H1 (cell line): ENCODE measurements at regions not wholly inside any gene's neighbourhood (a gene's known extent, or its start where the extent isn't known, plus 50 kb on each side); places are given as distances from the start of the nearest gene placed in this dataset.

Experiments used
- CTCF ChIA-PET: fragments of 300-600 bp; sonication (Branson Sonifier 250); formaldehyde crosslinking; loops from one replicate; lab custom pipeline; 2021; ENCODE audit not compliant: partially characterized antibody; lab: Charles Lee
- POLR2A ChIA-PET: fragments of 300-600 bp; sonication (Branson Sonifier 250); formaldehyde crosslinking; loops from one replicate; lab custom pipeline; 2021; ENCODE audit warnings: inconsistent platforms; ENCODE audit not compliant: partially characterized antibody; lab: Charles Lee
- DNase-seq, 2 experiments: peaks; one replicate each; pipeline versions ENCODE4 v3.0.0 to v3.0.0-alpha.2; 2010 to 2022; ENCODE audit warnings: low spot score in 2 of 2, low read depth in 1 of 2, mixed read lengths in 1 of 2
- FAIRE-seq: peaks from 2 replicates; lab custom pipeline; 2011; peaks lifted over from hg19 to GRCh38; lab: Jason Lieb, UNC
- H2AFZ ChIP-seq: 2 replicates; pipeline ENCODE4 v1.8.1; 2012; ENCODE audit warnings: low read length, inconsistent platforms
- H2AK5ac ChIP-seq: 2 replicates; pipeline ENCODE4 v1.6.1; 2013; ENCODE audit warnings: low read depth, low read length
- H2BK120ac ChIP-seq: replicated peaks from 2 replicates; pipeline ENCODE3; 2013; ENCODE audit warnings: low read depth, low read length, inconsistent platforms
- H2BK12ac ChIP-seq: 2 replicates; pipeline ENCODE4 v1.6.1; 2013; ENCODE audit warnings: low read depth, low read length
- H2BK15ac ChIP-seq: 2 replicates; pipeline ENCODE4 v1.6.1; 2013; ENCODE audit warnings: low read length
- H2BK20ac ChIP-seq: 2 replicates; pipeline ENCODE4 v1.6.1; 2013; ENCODE audit warnings: low read length
- H2BK5ac ChIP-seq: 2 replicates; pipeline ENCODE4 v1.6.1; 2013; ENCODE audit warnings: low read depth, low read length
- H3K14ac ChIP-seq: 2 replicates; pipeline ENCODE4 v1.6.1; 2013; ENCODE audit warnings: inconsistent platforms; ENCODE audit not compliant: insufficient read length
- H3K18ac ChIP-seq: 2 replicates; pipeline ENCODE4 v1.6.1; 2013; ENCODE audit warnings: low read length; ENCODE audit errors: extremely low read depth
- H3K23ac ChIP-seq: 2 replicates; pipeline ENCODE4 v1.6.1; 2013; ENCODE audit warnings: inconsistent platforms; ENCODE audit not compliant: insufficient read length
- H3K23me2 ChIP-seq: 2 replicates; pipeline ENCODE4 v1.6.1; 2013; ENCODE audit warnings: low read depth, low read length
- H3K27ac ChIP-seq: 2 replicates; pipeline ENCODE4 v1.6.1; 2011; ENCODE audit warnings: low read depth, low read length, inconsistent platforms
- H3K27me3 ChIP-seq, 4 experiments: replicated peaks in 1 of 4; 1 replicate in 1 of 4; 2 replicates in 3 of 4; pipeline versions ENCODE4 v1.6.1 to v1.8.1; 2011 to 2013; ENCODE audit warnings: low read length in 3 of 4, mild to moderate bottlenecking in 3 of 4, inconsistent platforms in 2 of 4, mixed read lengths in 2 of 4, moderate library complexity in 1 of 4; ENCODE audit not compliant: control insufficient read depth in 3 of 4, insufficient read depth in 3 of 4; ENCODE audit errors: extremely low read depth in 1 of 4
- H3K36me3 ChIP-seq, 4 experiments: 2 replicates each; pipeline versions ENCODE4 v1.6.1 to v1.8.1; 2011 to 2013; ENCODE audit warnings: mild to moderate bottlenecking in 4 of 4, low read length in 3 of 4, moderate library complexity in 2 of 4, control low read depth in 1 of 4, inconsistent platforms in 1 of 4; ENCODE audit not compliant: insufficient read depth in 4 of 4, control insufficient read depth in 2 of 4
- H3K4ac ChIP-seq: replicated peaks from 2 replicates; pipeline ENCODE3; 2013; ENCODE audit warnings: low read length, low read depth, mixed read lengths, inconsistent platforms; ENCODE audit not compliant: insufficient read length
- H3K4me1 ChIP-seq, 4 experiments: replicated peaks in 1 of 4; 1 replicate in 1 of 4; 2 replicates in 3 of 4; pipeline versions ENCODE4 v1.6.1 to v1.8.1; 2011 to 2013; ENCODE audit warnings: low read length in 3 of 4, inconsistent platforms in 2 of 4, mixed read lengths in 1 of 4; ENCODE audit not compliant: insufficient read depth in 4 of 4, control insufficient read depth in 3 of 4
- H3K4me2 ChIP-seq, 2 experiments: 2 replicates each; pipeline versions ENCODE4 v1.6.1 to v1.8.1; 2011 to 2013; ENCODE audit warnings: low read depth in 2 of 2, low read length in 2 of 2, control low read depth in 1 of 2, inconsistent platforms in 1 of 2, mild to moderate bottlenecking in 1 of 2; ENCODE audit not compliant: insufficient read depth in 1 of 2
- H3K4me3 ChIP-seq, 4 experiments: fragments of 200-600, 300-600 bp in 1 of 4; sonication (generic), shearing (Covaris generic), sonication (Bioruptor Twin) in 1 of 4; 2 replicates each; pipeline versions ENCODE4 v1.5.1 to v1.8.1; 2011 to 2016; ENCODE audit warnings: low read length in 4 of 4, low read depth in 3 of 4, control low read depth in 2 of 4, inconsistent platforms in 2 of 4, mild to moderate bottlenecking in 2 of 4, mixed read lengths in 1 of 4, moderate library complexity in 1 of 4; ENCODE audit not compliant: insufficient read depth in 2 of 4; ENCODE audit errors: extremely low read depth in 1 of 4
- H3K56ac ChIP-seq: replicated peaks from 2 replicates; pipeline ENCODE3; 2013; ENCODE audit warnings: low read depth, mild to moderate bottlenecking, mixed read lengths, low read length, inconsistent platforms; ENCODE audit not compliant: insufficient read length
- H3K79me1 ChIP-seq: 2 replicates; pipeline ENCODE4 v1.6.1; 2013; ENCODE audit warnings: low read depth, low read length, control low read depth
- H3K79me2 ChIP-seq, 2 experiments: 2 replicates each; pipeline versions ENCODE4 v1.6.1 to v1.8.1; 2012 to 2013; ENCODE audit warnings: low read length in 2 of 2, mild to moderate bottlenecking in 2 of 2, inconsistent platforms in 1 of 2; ENCODE audit not compliant: insufficient read depth in 2 of 2, control insufficient read depth in 1 of 2
- H3K9ac ChIP-seq, 4 experiments: replicated peaks in 1 of 4; 1 replicate in 1 of 4; 2 replicates in 3 of 4; pipeline versions ENCODE4 v1.6.1 to v1.8.1; 2011 to 2013; ENCODE audit warnings: low read depth in 3 of 4, low read length in 3 of 4, control low read depth in 2 of 4, mild to moderate bottlenecking in 2 of 4, moderate library complexity in 2 of 4, inconsistent platforms in 1 of 4; ENCODE audit errors: extremely low read depth in 1 of 4
- H3K9me3 ChIP-seq, 2 experiments: 2 replicates each; pipeline versions ENCODE4 v1.6.1 to v1.8.1; 2012 to 2013; ENCODE audit warnings: mild to moderate bottlenecking in 2 of 2, moderate library complexity in 2 of 2, control low read depth in 1 of 2, inconsistent platforms in 1 of 2, low read depth in 1 of 2, low read length in 1 of 2, mixed read lengths in 1 of 2; ENCODE audit not compliant: insufficient read depth in 2 of 2
- H4K20me1 ChIP-seq, 2 experiments: replicated peaks in 1 of 2; 2 replicates each; pipeline versions ENCODE3 to v1.8.1; 2011 to 2013; ENCODE audit warnings: inconsistent platforms in 2 of 2, low read length in 2 of 2, mild to moderate bottlenecking in 1 of 2; ENCODE audit not compliant: insufficient read depth in 2 of 2, control insufficient read depth in 1 of 2
- H4K5ac ChIP-seq: 2 replicates; pipeline ENCODE4 v1.6.1; 2013; ENCODE audit warnings: low read length, low read depth, mixed read lengths, inconsistent platforms; ENCODE audit not compliant: insufficient read length
- H4K8ac ChIP-seq: 2 replicates; pipeline ENCODE4 v1.8.0; 2013; ENCODE audit warnings: mild to moderate bottlenecking, moderate library complexity, low read length, inconsistent platforms; ENCODE audit not compliant: insufficient read depth; ENCODE audit errors: extremely low read depth
- H4K91ac ChIP-seq: replicated peaks from 2 replicates; pipeline ENCODE3; 2013; ENCODE audit warnings: low read length, mixed read lengths, inconsistent platforms; ENCODE audit not compliant: insufficient read length
- FOSL1 ChIP-seq: IDR thresholded peaks from 2 replicates; pipeline ENCODE4 v1.6.1; 2011; ENCODE audit warnings: mild to moderate bottlenecking, low read depth, low read length, moderate library complexity; ENCODE audit not compliant: insufficient read depth
- GTF2F1 ChIP-seq: IDR thresholded peaks from 2 replicates; pipeline ENCODE4 v1.6.1; 2012; ENCODE audit warnings: low read depth, low read length, improper control_type of control experiment, borderline replicate concordance
- JUND ChIP-seq: IDR thresholded peaks from 2 replicates; pipeline ENCODE4 v1.6.1; 2011; ENCODE audit warnings: mild to moderate bottlenecking, improper control_type of control experiment, low read length
- NANOG ChIP-seq: IDR thresholded peaks from 2 replicates; pipeline ENCODE4 v1.6.1; 2011; ENCODE audit warnings: low read length, low read depth, mild to moderate bottlenecking, inconsistent platforms; ENCODE audit not compliant: insufficient read depth, poor library complexity, severe bottlenecking
- POLR2AphosphoS5 ChIP-seq: IDR thresholded peaks from 2 replicates; pipeline ENCODE4 v1.6.1; 2011; ENCODE audit warnings: low read depth, low read length
- RAD21 ChIP-seq, 2 experiments: IDR thresholded peaks in 1 of 2; conservative IDR thresholded peaks in 1 of 2; 2 replicates each; pipeline ENCODE4 v1.6.1; 2011; ENCODE audit warnings: low read depth in 2 of 2, low read length in 2 of 2, improper control_type of control experiment in 1 of 2, inconsistent platforms in 1 of 2, mild to moderate bottlenecking in 1 of 2, moderate library complexity in 1 of 2
- SAP30 ChIP-seq: fragments of 300-600 bp; sonication (generic); IDR thresholded peaks from 2 replicates; pipeline ENCODE4 v1.7.1; 2012; ENCODE audit warnings: low read length, moderate library complexity, mild to moderate bottlenecking, inconsistent platforms; ENCODE audit not compliant: insufficient read depth, insufficient replicate concordance
- SIN3A ChIP-seq, 2 experiments: IDR thresholded peaks in 1 of 2; conservative IDR thresholded peaks in 1 of 2; 2 replicates each; pipeline ENCODE4 v1.6.1; 2011 to 2012; ENCODE audit warnings: low read length in 2 of 2, improper control_type of control experiment in 1 of 2, low read depth in 1 of 2, mild to moderate bottlenecking in 1 of 2
- SIRT6 ChIP-seq: IDR thresholded peaks from one replicate; pipeline ENCODE4 v1.7.1; 2012; ENCODE audit warnings: low read length, inconsistent platforms
- SRF ChIP-seq: IDR thresholded peaks from 2 replicates; pipeline ENCODE4 v1.6.1; 2011; ENCODE audit warnings: mild to moderate bottlenecking, low read depth, low read length, moderate library complexity
- SUZ12 ChIP-seq: fragments of 200-600 bp; sonication (generic); IDR thresholded peaks from 2 replicates; pipeline ENCODE4 v1.6.1; 2012; ENCODE audit warnings: mild to moderate bottlenecking, inconsistent platforms, low read length, moderate library complexity, mixed read lengths
- TBP ChIP-seq: IDR thresholded peaks from 2 replicates; pipeline ENCODE4 v1.6.1; 2011; ENCODE audit warnings: low read depth, low read length, improper control_type of control experiment
- WGBS, 2 experiments: shearing (Covaris generic) in 1 of 2; methylation state at CpG; one replicate each; pipeline versions ENCODE4 v1.1.6 to v1.1.7; 2013 to 2015; ENCODE audit warnings: low lambda C conversion rate in 2 of 2, mixed read lengths in 2 of 2, inconsistent platforms in 1 of 2, low coverage in 1 of 2, missing lambda C conversion rate in 1 of 2; ENCODE audit not compliant: insufficient replicate concordance in 2 of 2, insufficient coverage in 1 of 2, insufficient read length in 1 of 2; ENCODE audit errors: extremely low coverage in 1 of 2, missing lambda C conversion rate in 1 of 2; 5-methylcytosine and 5-hydroxymethylcytosine counted together
- TF ChIP-seq, protein P1 (sequence below): IDR thresholded peaks from 2 replicates; pipeline ENCODE4 v1.6.1; 2012; ENCODE audit warnings: inconsistent platforms

- no peak overlapping the region for H3K27ac ChIP-seq
- H3K4me3 ChIP-seq = no peak overlapping the region
- no peaks in the 10 kb centered on the region for H3K79me1 ChIP-seq
- no peaks in the 10 kb centered on the region for H3K79me2 ChIP-seq
- H2BK120ac ChIP-seq = no peak overlapping the region
- no peaks in the 10 kb centered on the region for H4K20me1 ChIP-seq
- no peaks in the 10 kb centered on the region for H3K4me1 ChIP-seq
- no peak overlapping the region for H4K91ac ChIP-seq
- no peaks in the 10 kb centered on the region for H3K27me3 ChIP-seq
- H2BK5ac ChIP-seq = no peak overlapping the region
- POLR2A ChIA-PET = no interaction called here
- no peak overlapping the region for H3K9ac ChIP-seq
- CTCF ChIA-PET = no interaction called here
- no peaks in the 10 kb centered on the region for H3K36me3 ChIP-seq
- H4K8ac ChIP-seq = no peak overlapping the region
- H3K4me2 ChIP-seq = no peak overlapping the region
- FAIRE-seq (no peak), DNase-seq (no peak)
- no peak overlapping the region for H3K4ac ChIP-seq
- WGBS, 2 experiments = 80% methylated on average over 1 of the region's 1 CpG; no CpG with 5 or more reads in 1 of the 2 experiments
- H2BK12ac ChIP-seq = no peak overlapping the region
- no peak overlapping the region for H3K23ac ChIP-seq
- no peak overlapping the region for H2AFZ ChIP-seq
- H3K14ac ChIP-seq = no peak overlapping the region
- H2BK20ac ChIP-seq = no peak overlapping the region
- TF ChIP-seq JUND (no peak), POLR2AphosphoS5 (no peak), SUZ12 (no peak), FOSL1 (no peak), SAP30 (no peak), SRF (no peak), NANOG (no peak), RAD21 (IDR thresholded peaks at IDR 0.05 in 1 of 2, conservative IDR thresholded peaks at IDR 0.05 in 1 of 2; ENCODE audit: low read depth in 2 of 2, low read length in 2 of 2) (no peak), SIN3A (conservative IDR thresholded peaks at IDR 0.05 in 1 of 2, IDR thresholded peaks at IDR 0.05 in 1 of 2; ENCODE audit: low read depth in 1 of 2, low read length in 2 of 2) (no peak), TBP (no peak), SIRT6 (no peak), GTF2F1 (no peak)
- TF ChIP-seq, protein P1, sequence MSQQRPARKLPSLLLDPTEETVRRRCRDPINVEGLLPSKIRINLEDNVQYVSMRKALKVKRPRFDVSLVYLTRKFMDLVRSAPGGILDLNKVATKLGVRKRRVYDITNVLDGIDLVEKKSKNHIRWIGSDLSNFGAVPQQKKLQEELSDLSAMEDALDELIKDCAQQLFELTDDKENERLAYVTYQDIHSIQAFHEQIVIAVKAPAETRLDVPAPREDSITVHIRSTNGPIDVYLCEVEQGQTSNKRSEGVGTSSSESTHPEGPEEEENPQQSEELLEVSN = no peak
- H3K56ac ChIP-seq = no peak overlapping the region
- no peak overlapping the region for H3K18ac ChIP-seq
- no peaks in the 10 kb centered on the region for H3K23me2 ChIP-seq
- no peak overlapping the region for H4K5ac ChIP-seq
- H3K9me3 ChIP-seq = no peaks in the 10 kb centered on the region
- H2AK5ac ChIP-seq = no peak overlapping the region
- H2BK15ac ChIP-seq = no peak overlapping the region
These were observed 214.1 kb upstream of the FAM3C start for GRCh38 chr7:121610243-121610642.
